ENCODE measurements at regions not wholly inside any gene's neighbourhood (a gene's known extent, or its start where the extent isn't known, plus 50 kb on each side); places are given as distances from the start of the nearest gene placed in this dataset. TPM values are rescaled to one million over a fixed set of nuclear protein-coding genes. Genes with fewer than 3 reads are reported as not detected.

GRCh38 chr10:1841759-1842158, 104.4 kb upstream of the ADARB2 start:
- Mint-ChIP-seq H3K4me3 (no peak overlapping the region), H3K27me3 (no peaks in the 10 kb centered on the region), H3K36me3 (ENCODE audit: low read depth) (no peaks in the 10 kb centered on the region), H3K27ac (no peak overlapping the region), H3K4me1 (no peaks in the 10 kb centered on the region), H3K9me3 (ENCODE audit: low read depth) (peaks cover 3% of the 10 kb centered on the region)
- ChIA-PET POLR2A (no interaction called here), CTCF (interaction anchor here (0.6 kb wide), 1 partner anchor 137 kb away, joined by 3 read pairs; no protein-coding TSS in a partner anchor)
- DNase-seq (no peak), ATAC-seq (no peak)
- intact Hi-C loops (cut with DNase I, micrococcal nuclease) = no loop called here

- no peak for DNase-seq
- Mint-ChIP-seq H3K4me3 (no peak overlapping the region), H3K4me1 (no peaks in the 10 kb centered on the region), H3K27me3 (peaks cover 5% of the 10 kb centered on the region), H3K27ac (no peak overlapping the region), H3K36me3 (ENCODE audit: low read depth) (no peaks in the 10 kb centered on the region), H3K9me3 (ENCODE audit: low read depth) (no peaks in the 10 kb centered on the region)
- ChIA-PET CTCF (no interaction called here), POLR2A (no interaction called here)
- no peak for ATAC-seq
- intact Hi-C loops (cut with DNase I, micrococcal nuclease) = no loop called here
These were observed 92.4 kb upstream of the ADARB2 start for GRCh38 chr10:1829712-1830111.

- Mint-ChIP-seq H3K4me3 (no peak overlapping the region), H3K9me3 (ENCODE audit: low read depth) (no peaks in the 10 kb centered on the region), H3K27me3 (peaks cover 8% of the 10 kb centered on the region), H3K4me1 (no peaks in the 10 kb centered on the region), H3K27ac (no peak overlapping the region), H3K36me3 (ENCODE audit: low read depth) (no peaks in the 10 kb centered on the region)
- ChIA-PET POLR2A (no interaction called here), CTCF (interaction anchor here (0.6 kb wide), 1 partner anchor 452 kb away, joined by 3 read pairs; no protein-coding TSS in a partner anchor)
- intact Hi-C loops (cut with DNase I, micrococcal nuclease) = no loop called here
- ATAC-seq (no peak), DNase-seq (no peak)
These were observed 87.6 kb upstream of the ADARB2 start for GRCh38 chr10:1824928-1825327.

GRCh38 chr10:1814556-1814955, 77.2 kb upstream of the ADARB2 start:
- CTCF ChIA-PET = no interaction called here
- no peak overlapping the region for H3K4me3 Mint-ChIP-seq
- no peak for ATAC-seq
- POLR2A ChIA-PET = no interaction called here
- DNase-seq = no peak
- H3K27me3 Mint-ChIP-seq = no peaks in the 10 kb centered on the region
- intact Hi-C loops (cut with DNase I, micrococcal nuclease) = no loop called here
- H3K4me1 Mint-ChIP-seq = no peaks in the 10 kb centered on the region
- no peak overlapping the region for H3K27ac Mint-ChIP-seq
- no peaks in the 10 kb centered on the region for H3K36me3 Mint-ChIP-seq (ENCODE audit: low read depth)
- peaks cover 5% of the 10 kb centered on the region for H3K9me3 Mint-ChIP-seq (ENCODE audit: low read depth)

GRCh38 chr10:1809139-1809741, 71.9 kb upstream of the ADARB2 start:
- intact Hi-C loops (cut with DNase I, micrococcal nuclease) = no loop called here
- Mint-ChIP-seq H3K27me3 (no peaks in the 10 kb centered on the region), H3K27ac (no peak overlapping the region), H3K4me3 (no peak overlapping the region), H3K9me3 (ENCODE audit: low read depth) (no peaks in the 10 kb centered on the region), H3K4me1 (no peaks in the 10 kb centered on the region), H3K36me3 (ENCODE audit: low read depth) (no peaks in the 10 kb centered on the region)
- ChIA-PET POLR2A (no interaction called here), CTCF (no interaction called here)
- ATAC-seq (peak; percentile 16), DNase-seq (peak; percentile 39)

- Mint-ChIP-seq H3K27me3 (no peaks in the 10 kb centered on the region), H3K9me3 (ENCODE audit: low read depth) (no peaks in the 10 kb centered on the region), H3K4me3 (no peak overlapping the region), H3K36me3 (ENCODE audit: low read depth) (no peaks in the 10 kb centered on the region), H3K4me1 (no peaks in the 10 kb centered on the region), H3K27ac (no peak overlapping the region)
- ChIA-PET CTCF (no interaction called here), POLR2A (no interaction called here)
- DNase-seq = no peak
- intact Hi-C loops (cut with DNase I, micrococcal nuclease) = no loop called here
- ATAC-seq = no peak
These were observed 70.6 kb upstream of the ADARB2 start for GRCh38 chr10:1807924-1808323.

- ATAC-seq (no peak), DNase-seq (no peak)
- intact Hi-C loops (cut with DNase I, micrococcal nuclease) = no loop called here
- no peak overlapping the region for H3K27ac Mint-ChIP-seq
- no peaks in the 10 kb centered on the region for H3K27me3 Mint-ChIP-seq
- no peaks in the 10 kb centered on the region for H3K9me3 Mint-ChIP-seq (ENCODE audit: low read depth)
- peaks cover 5% of the 10 kb centered on the region for H3K4me1 Mint-ChIP-seq
- ChIA-PET CTCF (no interaction called here), POLR2A (no interaction called here)
- H3K36me3 Mint-ChIP-seq (ENCODE audit: low read depth) = no peaks in the 10 kb centered on the region
- no peak overlapping the region for H3K4me3 Mint-ChIP-seq
These were observed 69.9 kb upstream of the ADARB2 start for GRCh38 chr10:1807196-1807595.

GRCh38 chr10:1802413-1802812, 65.1 kb upstream of the ADARB2 start:
- Mint-ChIP-seq H3K36me3 (ENCODE audit: low read depth) (no peaks in the 10 kb centered on the region), H3K4me1 (peaks cover 6% of the 10 kb centered on the region)
- CTCF ChIA-PET = interaction anchor here (0.6 kb wide), 1 partner anchor 32 kb away, joined by 3 read pairs; no protein-coding TSS in a partner anchor

GRCh38 chr10:1788401-1788800, 51.1 kb upstream of the ADARB2 start:
- H3K27ac Mint-ChIP-seq = no peak overlapping the region
- ChIA-PET CTCF (no interaction called here), POLR2A (no interaction called here)
- no peak for DNase-seq
- intact Hi-C loops (cut with DNase I, micrococcal nuclease) = no loop called here
- H3K9me3 Mint-ChIP-seq (ENCODE audit: low read depth) = no peaks in the 10 kb centered on the region
- ATAC-seq = no peak
- no peaks in the 10 kb centered on the region for H3K4me1 Mint-ChIP-seq
- H3K4me3 Mint-ChIP-seq = no peak overlapping the region
- no peaks in the 10 kb centered on the region for H3K27me3 Mint-ChIP-seq
- no peaks in the 10 kb centered on the region for H3K36me3 Mint-ChIP-seq (ENCODE audit: low read depth)

More at GRCh38 chr10:1802413-1802812, 65.1 kb upstream of the ADARB2 start:
- ATAC-seq (no peak), DNase-seq (no peak)
- peaks cover 2% of the 10 kb centered on the region for H3K9me3 Mint-ChIP-seq (ENCODE audit: low read depth)
- intact Hi-C loops (cut with DNase I, micrococcal nuclease) = no loop called here
- POLR2A ChIA-PET = no interaction called here
- H3K4me3 Mint-ChIP-seq = no peak overlapping the region
- no peaks in the 10 kb centered on the region for H3K27me3 Mint-ChIP-seq
- no peak overlapping the region for H3K27ac Mint-ChIP-seq

Small RNAs in the stretch of these regions (microRNA-seq; reads per million reads assigned to microRNA genes)
- not detected for gene MIR6072 (ENCODE audit: borderline replicate concordance)
